GM12891 (cell line): ENCODE measurements at regions not wholly inside any gene's neighbourhood (a gene's known extent, or its start where the extent isn't known, plus 50 kb on each side); places are given as distances from the start of the nearest gene placed in this dataset.

ENCODE experiments used
- POLR2A ChIP-seq: IDR thresholded peaks from 2 replicates; pipeline ENCODE4 v1.6.1; 2011; ENCODE audit warnings: low read depth, low read length, control low read depth
- POLR2AphosphoS5 ChIP-seq: IDR thresholded peaks from 2 replicates; pipeline ENCODE4 v1.6.1; 2011; ENCODE audit warnings: low read depth, low read length, control low read depth
- SPI1 ChIP-seq: IDR thresholded peaks from 2 replicates; pipeline ENCODE4 v1.6.1; 2011; ENCODE audit warnings: low read depth, low read length, control low read depth
- TAF1 ChIP-seq: IDR thresholded peaks from 2 replicates; pipeline ENCODE4 v1.6.1; 2011; ENCODE audit warnings: low read depth, low read length, control low read depth

GRCh38 chr5:153308282-153308681 is 182.2 kb upstream of the GRIA1 start:
- TF ChIP-seq POLR2A (no peak), TAF1 (no peak), POLR2AphosphoS5 (no peak), SPI1 (no peak)
